ENCODE measurements at regions not wholly inside any gene's neighbourhood (a gene's known extent, or its start where the extent isn't known, plus 50 kb on each side); places are given as distances from the start of the nearest gene placed in this dataset.
"Not testable (repeated sequence)": the region's sequence is repeated elsewhere in the genome, so short reads cannot be mapped to it uniquely, and the experiment has no call there.

DNA sequence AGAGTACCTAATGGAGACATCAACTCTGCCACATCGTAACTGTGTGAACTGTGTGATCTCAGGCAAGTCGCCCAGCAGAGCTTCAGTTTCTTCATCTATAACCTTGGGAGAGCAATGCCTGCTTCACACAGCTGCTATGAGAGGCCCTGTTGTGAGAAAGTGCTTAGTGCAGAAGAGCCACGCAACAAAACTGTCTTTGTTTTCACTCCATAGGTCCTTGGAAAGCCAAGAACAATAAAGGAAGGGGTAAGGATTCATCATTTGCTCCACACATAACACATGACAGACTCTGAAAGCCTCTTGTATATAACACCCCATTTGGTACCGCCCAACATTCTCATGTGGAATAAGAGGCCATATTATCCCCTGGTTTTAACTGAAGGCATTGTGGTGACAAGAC lies 231.9 kb upstream of the ISX start:
- Histone ChIP-seq H3K27me3 (no peaks in the 10 kb centered on the region), H3K36me3 (no peaks in the 10 kb centered on the region), H3K4me3 (no peak overlapping the region), H3K4me1 (ENCODE audit: insufficient read depth) (no peaks in the 10 kb centered on the region), H3K9me3 (no peaks in the 10 kb centered on the region), H3K27ac (no peak overlapping the region)
- TF ChIP-seq, protein P1, sequence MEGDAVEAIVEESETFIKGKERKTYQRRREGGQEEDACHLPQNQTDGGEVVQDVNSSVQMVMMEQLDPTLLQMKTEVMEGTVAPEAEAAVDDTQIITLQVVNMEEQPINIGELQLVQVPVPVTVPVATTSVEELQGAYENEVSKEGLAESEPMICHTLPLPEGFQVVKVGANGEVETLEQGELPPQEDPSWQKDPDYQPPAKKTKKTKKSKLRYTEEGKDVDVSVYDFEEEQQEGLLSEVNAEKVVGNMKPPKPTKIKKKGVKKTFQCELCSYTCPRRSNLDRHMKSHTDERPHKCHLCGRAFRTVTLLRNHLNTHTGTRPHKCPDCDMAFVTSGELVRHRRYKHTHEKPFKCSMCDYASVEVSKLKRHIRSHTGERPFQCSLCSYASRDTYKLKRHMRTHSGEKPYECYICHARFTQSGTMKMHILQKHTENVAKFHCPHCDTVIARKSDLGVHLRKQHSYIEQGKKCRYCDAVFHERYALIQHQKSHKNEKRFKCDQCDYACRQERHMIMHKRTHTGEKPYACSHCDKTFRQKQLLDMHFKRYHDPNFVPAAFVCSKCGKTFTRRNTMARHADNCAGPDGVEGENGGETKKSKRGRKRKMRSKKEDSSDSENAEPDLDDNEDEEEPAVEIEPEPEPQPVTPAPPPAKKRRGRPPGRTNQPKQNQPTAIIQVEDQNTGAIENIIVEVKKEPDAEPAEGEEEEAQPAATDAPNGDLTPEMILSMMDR (IDR thresholded peaks at IDR 0.05), result no peak
- TF ChIP-seq POLR2A (IDR thresholded peaks at IDR 0.05) (no peak), EP300 (IDR thresholded peaks at IDR 0.05) (no peak)
- intact Hi-C loops (cut with DNase I), result no loop called here
- 53 to 65% (median 55%) methylated on average over 4 of the region's 4 CpGs for WGBS, 3 donors
- no peak for DNase-seq

DNA sequence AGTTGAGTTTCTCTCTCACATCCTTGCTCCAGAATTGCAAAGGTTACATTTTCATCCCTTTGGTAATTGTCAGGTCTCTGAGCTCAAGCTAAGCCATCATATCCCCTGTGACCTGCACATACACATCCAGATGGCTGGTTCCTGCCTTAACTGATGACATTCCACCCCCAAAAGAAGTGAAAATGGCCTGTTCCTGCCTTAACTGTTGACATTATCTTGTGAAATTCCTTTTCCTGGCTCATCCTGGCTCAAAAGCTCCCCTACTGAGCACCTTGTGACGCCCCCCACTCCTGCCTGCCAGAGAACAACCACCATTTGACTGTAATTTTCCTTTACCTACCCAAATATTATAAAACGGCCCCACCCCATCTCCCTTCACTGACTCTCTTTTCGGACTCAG lies 231.4 kb upstream of the ISX start:
- H3K27me3 ChIP-seq; H3K27ac ChIP-seq; H3K36me3 ChIP-seq; H3K4me1 ChIP-seq (ENCODE audit: insufficient read depth); H3K9me3 ChIP-seq; DNase-seq; intact Hi-C loops (cut with DNase I); H3K4me3 ChIP-seq: not testable (repeated sequence)
- WGBS, 3 donors, result 79 to 90% (median 84%) methylated on average over 3 of the region's 3 CpGs

DNA sequence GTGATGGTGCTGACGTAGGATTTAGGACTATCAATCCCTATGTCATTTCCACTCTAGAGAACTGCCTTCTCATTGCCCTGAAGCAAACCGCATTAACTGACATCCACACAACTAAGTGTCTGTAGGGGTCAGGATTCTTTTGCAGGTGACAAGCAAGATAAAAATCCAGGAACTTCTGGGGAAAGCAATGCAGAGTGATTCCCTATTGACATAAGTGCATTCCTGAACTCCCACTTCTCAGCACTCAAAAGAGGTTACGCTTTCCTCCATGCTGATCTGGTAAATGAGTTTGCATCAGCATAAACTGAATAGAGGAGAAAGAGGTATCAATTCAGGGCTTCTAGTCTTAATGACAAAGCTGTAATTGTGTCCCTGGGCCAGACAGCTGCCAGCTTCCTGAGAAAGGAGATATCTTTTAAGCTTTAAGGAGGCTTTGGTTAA lies 224.6 kb upstream of the ISX start:
- no peaks in the 10 kb centered on the region for H3K36me3 ChIP-seq
- no peak overlapping the region for H3K27ac ChIP-seq
- H3K27me3 ChIP-seq, result no peaks in the 10 kb centered on the region
- TF ChIP-seq EP300 (IDR thresholded peaks at IDR 0.05) (no peak), POLR2A (IDR thresholded peaks at IDR 0.05) (no peak)
- TF ChIP-seq, protein P1 (IDR thresholded peaks at IDR 0.05), result no peak
- 76 to 81% (median 78%) methylated on average over 3 of the region's 3 CpGs for WGBS, 3 donors
- H3K4me3 ChIP-seq, result no peak overlapping the region
- no peak for DNase-seq
- no peaks in the 10 kb centered on the region for H3K9me3 ChIP-seq
- intact Hi-C loops (cut with DNase I), result no loop called here
- H3K4me1 ChIP-seq (ENCODE audit: insufficient read depth), result no peaks in the 10 kb centered on the region

DNA sequence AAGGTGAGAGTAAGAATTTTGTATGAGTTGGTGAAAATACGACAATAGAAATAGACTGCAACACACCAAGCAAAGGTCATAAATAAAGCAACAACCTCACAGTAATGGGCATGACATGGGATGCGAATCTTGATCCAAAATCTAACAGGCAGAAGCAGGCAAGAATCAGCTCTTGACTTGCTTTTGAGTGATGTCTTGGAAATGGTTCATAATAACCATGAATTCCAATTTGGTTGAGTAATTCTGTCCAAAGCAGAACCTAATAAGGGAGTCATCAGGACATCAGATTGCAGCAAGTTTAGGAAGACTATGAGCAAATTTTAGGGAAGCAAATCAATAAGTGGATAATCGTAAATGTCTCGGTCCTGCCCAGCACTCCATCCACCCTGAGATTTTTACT lies 224.0 kb upstream of the ISX start:
- TF ChIP-seq, protein P1 (IDR thresholded peaks at IDR 0.05), result no peak
- TF ChIP-seq POLR2A (IDR thresholded peaks at IDR 0.05) (no peak), EP300 (IDR thresholded peaks at IDR 0.05) (no peak)
- Histone ChIP-seq H3K27me3 (no peaks in the 10 kb centered on the region), H3K9me3 (no peaks in the 10 kb centered on the region), H3K4me3 (no peak overlapping the region), H3K36me3 (no peaks in the 10 kb centered on the region), H3K4me1 (ENCODE audit: insufficient read depth) (no peaks in the 10 kb centered on the region), H3K27ac (no peak overlapping the region)
- intact Hi-C loops (cut with DNase I), result no loop called here
- 71 to 80% (median 74%) methylated on average over 4 of the region's 4 CpGs for WGBS, 3 donors
- DNase-seq, result no peak

DNA sequence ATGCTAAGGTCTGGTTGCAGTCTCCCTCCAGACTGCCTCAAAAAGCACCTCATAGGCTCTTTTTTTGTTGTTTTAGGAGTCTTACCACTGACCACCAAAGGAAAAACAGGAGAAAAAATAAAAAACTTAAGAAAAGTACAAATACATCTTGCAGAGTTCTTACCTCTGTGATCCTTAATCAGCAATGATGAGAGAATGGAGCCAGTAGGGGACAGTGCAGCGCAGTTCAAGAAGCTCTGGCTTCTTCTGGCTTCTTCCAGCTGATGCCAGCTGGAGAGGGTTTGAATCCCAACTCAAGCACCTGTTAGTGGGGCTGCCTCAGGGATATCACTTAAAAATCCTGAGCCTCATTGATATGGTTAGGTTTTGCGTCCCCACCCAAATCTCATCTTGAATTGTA lies 223.3 kb upstream of the ISX start:
- no peak for TF ChIP-seq POLR2A (IDR thresholded peaks at IDR 0.05)
- no peak for TF ChIP-seq EP300 (IDR thresholded peaks at IDR 0.05)
- TF ChIP-seq, protein P1 (IDR thresholded peaks at IDR 0.05), result no peak
- no peak overlapping the region for H3K27ac ChIP-seq
- intact Hi-C loops (cut with DNase I), result no loop called here
- no peaks in the 10 kb centered on the region for H3K9me3 ChIP-seq
- no peak overlapping the region for H3K4me3 ChIP-seq
- no peak for DNase-seq
- H3K36me3 ChIP-seq, result no peaks in the 10 kb centered on the region
- H3K27me3 ChIP-seq, result no peaks in the 10 kb centered on the region
- H3K4me1 ChIP-seq (ENCODE audit: insufficient read depth), result no peaks in the 10 kb centered on the region
- WGBS, 3 donors, result 89 to 94% (median 90%) methylated on average over 2 of the region's 2 CpGs

DNA sequence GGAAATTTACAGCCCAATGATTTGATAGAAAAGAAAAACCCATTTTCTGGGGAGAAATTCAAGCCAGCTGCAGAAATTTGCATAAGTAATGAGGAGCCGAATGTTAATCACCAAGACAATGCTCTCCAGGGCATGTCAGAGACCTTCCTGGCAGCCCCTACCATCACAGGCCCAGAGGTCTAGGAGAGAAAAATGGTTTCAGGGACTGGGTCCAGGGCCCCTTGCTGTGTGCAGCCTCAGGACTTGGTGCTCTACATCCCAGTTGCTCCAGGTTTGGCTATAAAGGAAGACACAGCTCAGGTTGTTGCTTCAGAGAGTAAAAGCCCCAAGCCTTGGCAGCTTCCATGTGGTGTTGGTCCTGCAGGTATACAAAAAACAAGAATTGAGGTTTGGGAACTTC lies 222.2 kb upstream of the ISX start:
- H3K4me1 ChIP-seq (ENCODE audit: insufficient read depth); H3K9me3 ChIP-seq; H3K27me3 ChIP-seq; H3K27ac ChIP-seq; DNase-seq; H3K36me3 ChIP-seq; H3K4me3 ChIP-seq; intact Hi-C loops (cut with DNase I): not testable (repeated sequence)
- 46 to 85% (median 46%) methylated on average over 1 of the region's 1 CpG for WGBS, 3 donors

Measured in ovary (tissue), 7 donors.